ENCODE measurements at regions not wholly inside any gene's neighbourhood (a gene's known extent, or its start where the extent isn't known, plus 50 kb on each side); places are given as distances from the start of the nearest gene placed in this dataset.
"Not testable (repeated sequence)": the region's sequence is repeated elsewhere in the genome, so short reads cannot be mapped to it uniquely, and the experiment has no call there.

GRCh38 chr3:74377669-74378068, 236.8 kb downstream of the CNTN3 start:
- no peaks in the 10 kb centered on the region for H3K27me3 ChIP-seq (ENCODE audit: low read depth)
- DNase-seq, result no peak
- TF ChIP-seq, protein P1, sequence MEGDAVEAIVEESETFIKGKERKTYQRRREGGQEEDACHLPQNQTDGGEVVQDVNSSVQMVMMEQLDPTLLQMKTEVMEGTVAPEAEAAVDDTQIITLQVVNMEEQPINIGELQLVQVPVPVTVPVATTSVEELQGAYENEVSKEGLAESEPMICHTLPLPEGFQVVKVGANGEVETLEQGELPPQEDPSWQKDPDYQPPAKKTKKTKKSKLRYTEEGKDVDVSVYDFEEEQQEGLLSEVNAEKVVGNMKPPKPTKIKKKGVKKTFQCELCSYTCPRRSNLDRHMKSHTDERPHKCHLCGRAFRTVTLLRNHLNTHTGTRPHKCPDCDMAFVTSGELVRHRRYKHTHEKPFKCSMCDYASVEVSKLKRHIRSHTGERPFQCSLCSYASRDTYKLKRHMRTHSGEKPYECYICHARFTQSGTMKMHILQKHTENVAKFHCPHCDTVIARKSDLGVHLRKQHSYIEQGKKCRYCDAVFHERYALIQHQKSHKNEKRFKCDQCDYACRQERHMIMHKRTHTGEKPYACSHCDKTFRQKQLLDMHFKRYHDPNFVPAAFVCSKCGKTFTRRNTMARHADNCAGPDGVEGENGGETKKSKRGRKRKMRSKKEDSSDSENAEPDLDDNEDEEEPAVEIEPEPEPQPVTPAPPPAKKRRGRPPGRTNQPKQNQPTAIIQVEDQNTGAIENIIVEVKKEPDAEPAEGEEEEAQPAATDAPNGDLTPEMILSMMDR (IDR thresholded peaks at IDR 0.05; ENCODE audit: borderline replicate concordance), result no peak
- H3K4me1 ChIP-seq, result no peaks in the 10 kb centered on the region
- H3K27ac ChIP-seq (replicated peaks), result no peak overlapping the region
- intact Hi-C loops (cut with micrococcal nuclease), result no loop called here
- H3K4me3 ChIP-seq, result no peak overlapping the region
- no peaks in the 10 kb centered on the region for H3K36me3 ChIP-seq
- H3K9me3 ChIP-seq (replicated peaks), result no peaks in the 10 kb centered on the region

GRCh38 chr3:74376323-74376722, 238.1 kb downstream of the CNTN3 start:
- intact Hi-C loops (cut with micrococcal nuclease); H3K4me3 ChIP-seq; H3K27ac ChIP-seq (replicated peaks); H3K36me3 ChIP-seq; H3K9me3 ChIP-seq (replicated peaks); H3K4me1 ChIP-seq; DNase-seq; H3K27me3 ChIP-seq (ENCODE audit: low read depth): not testable (repeated sequence)
- TF ChIP-seq, protein P1 (IDR thresholded peaks at IDR 0.05; ENCODE audit: borderline replicate concordance), result peak; percentile 49

DNA sequence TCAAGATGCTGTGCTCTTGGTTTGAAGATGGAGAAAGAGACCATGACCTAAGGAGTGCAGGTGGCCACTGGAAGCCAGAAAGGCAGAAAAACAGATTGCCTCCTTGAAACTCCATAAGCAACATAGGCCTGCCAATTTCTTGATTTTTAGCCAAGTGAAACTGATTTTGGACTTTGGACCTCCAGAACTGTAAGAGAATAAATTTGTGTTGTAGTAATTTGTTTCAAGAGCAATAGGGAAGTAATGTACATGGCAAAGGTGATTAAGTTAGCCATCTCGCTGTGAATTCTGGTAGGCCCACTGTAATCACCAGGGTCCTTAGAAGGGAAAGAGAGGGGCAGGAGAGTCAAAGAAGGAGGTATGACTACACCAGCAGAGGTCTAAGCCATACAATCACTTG, 238.8 kb downstream of the CNTN3 start:
- DNase-seq, result no peak
- H3K36me3 ChIP-seq, result no peaks in the 10 kb centered on the region
- no peaks in the 10 kb centered on the region for H3K27me3 ChIP-seq (ENCODE audit: low read depth)
- H3K27ac ChIP-seq (replicated peaks), result no peak overlapping the region
- TF ChIP-seq, protein P1 (IDR thresholded peaks at IDR 0.05; ENCODE audit: borderline replicate concordance), result no peak
- intact Hi-C loops (cut with micrococcal nuclease), result no loop called here
- no peaks in the 10 kb centered on the region for H3K9me3 ChIP-seq (replicated peaks)
- no peaks in the 10 kb centered on the region for H3K4me1 ChIP-seq
- H3K4me3 ChIP-seq, result no peak overlapping the region

GRCh38 chr3:74372743-74373142, 241.7 kb downstream of the CNTN3 start:
- Histone ChIP-seq H3K36me3 (no peaks in the 10 kb centered on the region), H3K4me3 (no peak overlapping the region), H3K9me3 (replicated peaks) (no peaks in the 10 kb centered on the region), H3K27ac (replicated peaks) (no peak overlapping the region), H3K4me1 (no peaks in the 10 kb centered on the region), H3K27me3 (ENCODE audit: low read depth) (no peaks in the 10 kb centered on the region)
- DNase-seq, result no peak
- intact Hi-C loops (cut with micrococcal nuclease), result no loop called here
- TF ChIP-seq, protein P1 (IDR thresholded peaks at IDR 0.05; ENCODE audit: borderline replicate concordance), result no peak

- TF ChIP-seq, protein P1 (IDR thresholded peaks at IDR 0.05; ENCODE audit: borderline replicate concordance), result no peak
- Histone ChIP-seq H3K4me1 (no peaks in the 10 kb centered on the region), H3K36me3 (no peaks in the 10 kb centered on the region), H3K4me3 (no peak overlapping the region), H3K9me3 (replicated peaks) (no peaks in the 10 kb centered on the region), H3K27me3 (ENCODE audit: low read depth) (no peaks in the 10 kb centered on the region), H3K27ac (replicated peaks) (no peak overlapping the region)
- no peak for DNase-seq
- intact Hi-C loops (cut with micrococcal nuclease), result no loop called here
Measured at GRCh38 chr3:74370342-74370741, 244.1 kb downstream of the CNTN3 start.

DNA sequence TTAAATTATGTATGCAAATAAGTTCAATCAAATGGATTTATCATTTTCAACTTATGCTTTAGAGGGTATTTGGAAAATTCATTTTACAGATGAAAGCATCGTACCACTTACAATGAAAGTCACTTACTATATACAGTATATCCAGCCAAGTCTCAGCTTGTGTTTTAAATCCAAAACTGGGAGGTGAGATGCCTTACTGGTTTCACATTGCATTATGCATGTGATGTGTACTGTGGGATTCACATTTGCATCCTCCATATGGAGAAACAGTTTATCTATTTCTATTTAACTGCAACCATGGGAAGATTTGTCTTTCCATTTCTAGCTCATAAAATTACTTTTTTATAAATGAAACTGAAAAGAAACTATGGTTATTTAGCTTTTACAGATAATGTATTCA, 248.1 kb downstream of the CNTN3 start:
- H3K9me3 ChIP-seq (replicated peaks), result no peaks in the 10 kb centered on the region
- no peak overlapping the region for H3K4me3 ChIP-seq
- H3K27me3 ChIP-seq (ENCODE audit: low read depth), result no peaks in the 10 kb centered on the region
- no peak overlapping the region for H3K27ac ChIP-seq (replicated peaks)
- no peak for DNase-seq
- no peaks in the 10 kb centered on the region for H3K4me1 ChIP-seq
- H3K36me3 ChIP-seq, result no peaks in the 10 kb centered on the region
- TF ChIP-seq, protein P1 (IDR thresholded peaks at IDR 0.05; ENCODE audit: borderline replicate concordance), result no peak
- intact Hi-C loops (cut with micrococcal nuclease), result no loop called here

All from left ventricle myocardium inferior (tissue), 1 donor.